PC-9 (cell line): ENCODE measurements at regions not wholly inside any gene's neighbourhood (a gene's known extent, or its start where the extent isn't known, plus 50 kb on each side); places are given as distances from the start of the nearest gene placed in this dataset.
A peak's percentile ranks its signal among the peaks of the same experiment; 100 is the strongest.

Experiments used
- BruUV-seq: library from RNA; stranded (reverse); fragments of 400-500 nt; replicated peaks from 2 replicates; lab custom pipeline; 2021; lab: Mats Ljungman, UMichigan
- CTCF ChIA-PET: fragments of 300-600 bp; sonication (Branson Sonifier 250); formaldehyde crosslinking; loops from one replicate; lab custom pipeline; 2022; ENCODE audit warnings: antibody characterized with exemption; lab: Charles Lee
- POLR2A ChIA-PET: fragments of 300-600 bp; sonication (Branson Sonifier 250); formaldehyde crosslinking; loops from one replicate; lab custom pipeline; 2022; ENCODE audit warnings: antibody characterized with exemption; ENCODE audit not compliant: unreplicated experiment; lab: Charles Lee
- DNase-seq, 2 experiments: peaks; one replicate each; pipeline versions ENCODE4 v3.0.0 to v3.0.0-alpha.2; 2015 to 2022; ENCODE audit warnings: mixed read lengths in 1 of 2
- H2AFZ ChIP-seq: fragments of 200-600 bp; sonication (generic); 2 replicates; pipeline ENCODE4 v1.8.1; 2017; ENCODE audit warnings: antibody characterized with exemption
- H3F3A ChIP-seq: fragments of 200-600 bp; sonication (generic); 2 replicates; pipeline ENCODE4 v1.8.1; 2017; ENCODE audit warnings: antibody characterized with exemption, mild to moderate bottlenecking, low read depth; ENCODE audit not compliant: insufficient read depth
- H3K27ac ChIP-seq: fragments of 200-600 bp; sonication (generic); 2 replicates; pipeline ENCODE4 v1.6.1; 2016; ENCODE audit warnings: mixed run types
- H3K27me3 ChIP-seq: fragments of 200-600 bp; sonication (generic); 2 replicates; pipeline ENCODE4 v1.6.1; 2016; ENCODE audit warnings: low read depth, mixed run types; ENCODE audit not compliant: insufficient read depth
- H3K36me3 ChIP-seq: fragments of 200-600 bp; sonication (generic); 2 replicates; pipeline ENCODE4 v1.6.1; 2016; ENCODE audit warnings: low read depth, mixed run types
- H3K4me1 ChIP-seq: fragments of 200-600 bp; sonication (generic); replicated peaks from 2 replicates; pipeline ENCODE4 v1.6.1; 2016; ENCODE audit warnings: mixed run types; ENCODE audit not compliant: insufficient read depth
- H3K4me2 ChIP-seq: fragments of 200-600 bp; sonication (generic); 2 replicates; pipeline ENCODE4 v1.6.1; 2017; ENCODE audit warnings: mixed run types
- H3K4me3 ChIP-seq: fragments of 200-600 bp; sonication (generic); 2 replicates; pipeline ENCODE4 v1.6.1; 2016; ENCODE audit warnings: mixed run types
- H3K79me2 ChIP-seq: fragments of 200-600 bp; sonication (generic); 2 replicates; pipeline ENCODE4 v1.6.1; 2017; ENCODE audit warnings: low read depth, mixed run types
- H3K9me2 ChIP-seq: fragments of 200-600 bp; sonication (generic); 2 replicates; pipeline ENCODE4 v1.8.1; 2017; ENCODE audit warnings: mild to moderate bottlenecking; ENCODE audit not compliant: insufficient read depth
- H3K9me3 ChIP-seq: fragments of 200-600 bp; sonication (generic); 2 replicates; pipeline ENCODE4 v1.8.1; 2016; ENCODE audit warnings: low read depth; ENCODE audit not compliant: insufficient read depth
- H4K20me1 ChIP-seq: fragments of 200-600 bp; sonication (generic); 2 replicates; pipeline ENCODE4 v1.8.1; 2017; ENCODE audit not compliant: insufficient read depth
- CTCF ChIP-seq: fragments of 200-600 bp; sonication (generic); conservative IDR thresholded peaks from 2 replicates; pipeline ENCODE4 v1.6.1; 2017; ENCODE audit warnings: mixed run types, antibody characterized with exemption, mild to moderate bottlenecking, moderate library complexity
- EZH2 ChIP-seq: fragments of 200-600 bp; sonication (generic); IDR thresholded peaks from 2 replicates; pipeline ENCODE4 v1.8.0; 2017; ENCODE audit warnings: antibody characterized with exemption, low read depth
- intact Hi-C: fragments of 100-400 bp; cut with micrococcal nuclease; formaldehyde crosslinking; loops from one replicate; pipeline ENCODE4 v1.10.0; 2022; ENCODE audit not compliant: unreplicated experiment

- H3K79me2 ChIP-seq: no peaks in the 10 kb centered on the region
- BruUV-seq: no TSS peak
- H3K36me3 ChIP-seq: no peaks in the 10 kb centered on the region
- ChIA-PET CTCF (no interaction called here), POLR2A (no interaction called here)
- H3K27ac ChIP-seq: no peak overlapping the region
- DNase-seq: no peak
- H3F3A ChIP-seq: no peaks in the 10 kb centered on the region
- no peaks in the 10 kb centered on the region for H3K9me2 ChIP-seq
- no peak for TF ChIP-seq EZH2
- no peak for TF ChIP-seq CTCF
- no peak overlapping the region for H3K4me3 ChIP-seq
- H4K20me1 ChIP-seq: no peaks in the 10 kb centered on the region
- H3K4me1 ChIP-seq: no peaks in the 10 kb centered on the region
- intact Hi-C loops: no loop called here
- H3K9me3 ChIP-seq: no peaks in the 10 kb centered on the region
- peaks cover 4% of the 10 kb centered on the region; the same call in 1 of the 2 replicates for H3K27me3 ChIP-seq
- no peak overlapping the region for H3K4me2 ChIP-seq
- H2AFZ ChIP-seq: no peak overlapping the region
These were observed 195.5 kb downstream of the HAPSTR1 start for GRCh38 chr16:9286930-9287329.

- no peaks in the 10 kb centered on the region for H3F3A ChIP-seq
- no peak for DNase-seq
- H3K4me3 ChIP-seq: no peak overlapping the region
- POLR2A ChIA-PET: no interaction called here
- intact Hi-C loops: no loop called here
- no peaks in the 10 kb centered on the region for H3K27me3 ChIP-seq
- H2AFZ ChIP-seq: no peak overlapping the region
- H3K4me2 ChIP-seq: no peak overlapping the region
- H3K79me2 ChIP-seq: no peaks in the 10 kb centered on the region
- H3K9me2 ChIP-seq: no peaks in the 10 kb centered on the region
- H4K20me1 ChIP-seq: no peaks in the 10 kb centered on the region
- H3K9me3 ChIP-seq: peaks cover 3% of the 10 kb centered on the region; the same call in 1 of the 2 replicates
- BruUV-seq: no TSS peak
- CTCF ChIA-PET: no interaction called here
- H3K27ac ChIP-seq: no peak overlapping the region
- no peaks in the 10 kb centered on the region for H3K36me3 ChIP-seq
- no peaks in the 10 kb centered on the region for H3K4me1 ChIP-seq
- TF ChIP-seq CTCF (no peak), EZH2 (no peak)
These were observed 204.8 kb downstream of the HAPSTR1 start for GRCh38 chr16:9296271-9296590.

- Histone ChIP-seq H4K20me1 (no peaks in the 10 kb centered on the region), H3K27me3 (peaks cover 8% of the 10 kb centered on the region; the same call in 1 of the 2 replicates), H3K9me2 (no peaks in the 10 kb centered on the region), H3K36me3 (no peaks in the 10 kb centered on the region), H3F3A (no peaks in the 10 kb centered on the region), H3K4me2 (no peak overlapping the region), H3K27ac (no peak overlapping the region), H2AFZ (no peak overlapping the region), H3K4me3 (no peak overlapping the region), H3K9me3 (peaks cover 3% of the 10 kb centered on the region; the same call in 1 of the 2 replicates), H3K4me1 (no peaks in the 10 kb centered on the region), H3K79me2 (no peaks in the 10 kb centered on the region)
- ChIA-PET POLR2A (no interaction called here), CTCF (no interaction called here)
- DNase-seq: peak in 1 of 2 experiments; percentile 1
- intact Hi-C loops: no loop called here
- TF ChIP-seq CTCF: peak; percentile 58
- TF ChIP-seq EZH2: no peak
- BruUV-seq: no TSS peak
These were observed 206.1 kb downstream of the HAPSTR1 start for GRCh38 chr16:9297437-9298113.
